ENCODE measurements at regions not wholly inside any gene's neighbourhood (a gene's known extent, or its start where the extent isn't known, plus 50 kb on each side); places are given as distances from the start of the nearest gene placed in this dataset.
"Not testable (repeated sequence)": the region's sequence is repeated elsewhere in the genome, so short reads cannot be mapped to it uniquely, and the experiment has no call there.

DNA sequence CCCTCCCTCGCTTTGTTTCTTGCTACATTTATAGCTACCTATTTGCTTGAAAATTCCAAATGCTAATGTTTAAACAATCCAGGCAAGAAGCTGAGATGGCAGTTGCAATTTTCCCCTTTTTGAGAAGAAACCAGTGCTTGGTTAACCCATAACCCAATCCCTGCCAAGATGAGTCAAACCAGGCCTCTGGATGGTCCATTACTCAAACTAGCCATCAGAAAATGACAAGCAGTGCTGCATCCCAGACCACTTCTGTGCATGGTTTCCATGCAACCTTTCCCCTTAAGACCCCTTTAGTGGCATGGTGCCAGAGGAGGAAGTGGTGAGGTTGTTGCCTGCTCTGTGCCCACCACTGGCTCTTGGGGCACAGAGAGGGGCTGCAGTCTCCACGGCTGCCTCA lies 131.2 kb upstream of the RMP24 start:
- DNase-seq (no peak), ATAC-seq (no peak)
- no peaks in the 10 kb centered on the region for H3K36me3 Mint-ChIP-seq (ENCODE audit: low read depth)
- no peaks in the 10 kb centered on the region for H3K4me1 Mint-ChIP-seq
- H3K9me3 Mint-ChIP-seq: peaks cover 11% of the 10 kb centered on the region
- H3K4me3 Mint-ChIP-seq: no peak overlapping the region
- H3K27me3 Mint-ChIP-seq: peaks cover 12% of the 10 kb centered on the region
- no peak overlapping the region for H3K27ac Mint-ChIP-seq

DNA sequence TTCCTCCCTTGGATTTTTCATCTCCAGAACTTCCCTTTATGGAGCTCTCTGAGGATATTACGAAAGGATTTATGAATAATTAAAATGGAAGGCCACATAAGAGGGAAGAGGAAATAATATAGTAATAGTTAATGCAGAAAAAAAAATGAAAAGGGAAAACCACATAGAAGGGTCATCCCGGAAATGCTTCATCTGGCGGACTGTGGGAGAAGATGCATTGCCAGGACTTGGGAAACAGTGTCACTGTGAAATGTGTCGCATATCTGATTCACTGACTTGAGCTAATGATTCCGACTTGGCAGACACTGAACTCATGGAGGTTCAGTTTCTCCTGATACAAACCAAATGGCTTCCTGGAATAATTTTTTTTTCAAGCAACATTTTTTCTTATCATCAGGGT lies 129.9 kb upstream of the RMP24 start:
- Mint-ChIP-seq H3K27me3 (peaks cover 12% of the 10 kb centered on the region), H3K4me1 (no peaks in the 10 kb centered on the region), H3K36me3 (ENCODE audit: low read depth) (no peaks in the 10 kb centered on the region), H3K9me3 (peaks cover 11% of the 10 kb centered on the region), H3K4me3 (no peak overlapping the region), H3K27ac (no peak overlapping the region)
- no peak for DNase-seq
- ATAC-seq: no peak

DNA sequence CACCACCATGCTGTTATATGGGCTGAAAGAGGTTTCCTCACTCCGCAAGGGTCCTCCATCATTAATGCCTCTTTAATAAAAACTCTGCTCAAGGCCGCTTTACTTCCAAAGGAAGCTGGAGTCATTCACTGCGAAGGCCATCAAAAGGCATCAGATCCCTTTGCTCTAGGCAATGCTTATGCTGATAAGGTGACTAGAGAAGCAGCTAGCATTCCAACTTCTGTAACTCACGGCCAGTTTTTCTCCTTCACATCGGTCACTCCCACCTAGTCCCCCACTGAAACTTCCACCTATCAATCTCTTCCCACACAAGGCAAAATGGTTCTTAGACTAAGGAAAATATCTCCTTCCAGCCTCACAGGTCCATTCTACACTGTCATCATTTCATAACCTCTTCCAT lies 124.2 kb upstream of the RMP24 start:
- not testable (repeated sequence) for H3K4me3 Mint-ChIP-seq; H3K36me3 Mint-ChIP-seq (ENCODE audit: low read depth); H3K4me1 Mint-ChIP-seq; H3K27ac Mint-ChIP-seq; DNase-seq; ATAC-seq; H3K9me3 Mint-ChIP-seq
- H3K27me3 Mint-ChIP-seq: peaks cover 12% of the 10 kb centered on the region

- not testable (repeated sequence) for H3K27ac Mint-ChIP-seq; H3K4me3 Mint-ChIP-seq; DNase-seq; H3K36me3 Mint-ChIP-seq (ENCODE audit: low read depth); ATAC-seq; H3K9me3 Mint-ChIP-seq; H3K4me1 Mint-ChIP-seq
- peaks cover 12% of the 10 kb centered on the region for H3K27me3 Mint-ChIP-seq
These were observed 123.2 kb upstream of the RMP24 start for GRCh38 chr18:35849241-35849640.

DNA sequence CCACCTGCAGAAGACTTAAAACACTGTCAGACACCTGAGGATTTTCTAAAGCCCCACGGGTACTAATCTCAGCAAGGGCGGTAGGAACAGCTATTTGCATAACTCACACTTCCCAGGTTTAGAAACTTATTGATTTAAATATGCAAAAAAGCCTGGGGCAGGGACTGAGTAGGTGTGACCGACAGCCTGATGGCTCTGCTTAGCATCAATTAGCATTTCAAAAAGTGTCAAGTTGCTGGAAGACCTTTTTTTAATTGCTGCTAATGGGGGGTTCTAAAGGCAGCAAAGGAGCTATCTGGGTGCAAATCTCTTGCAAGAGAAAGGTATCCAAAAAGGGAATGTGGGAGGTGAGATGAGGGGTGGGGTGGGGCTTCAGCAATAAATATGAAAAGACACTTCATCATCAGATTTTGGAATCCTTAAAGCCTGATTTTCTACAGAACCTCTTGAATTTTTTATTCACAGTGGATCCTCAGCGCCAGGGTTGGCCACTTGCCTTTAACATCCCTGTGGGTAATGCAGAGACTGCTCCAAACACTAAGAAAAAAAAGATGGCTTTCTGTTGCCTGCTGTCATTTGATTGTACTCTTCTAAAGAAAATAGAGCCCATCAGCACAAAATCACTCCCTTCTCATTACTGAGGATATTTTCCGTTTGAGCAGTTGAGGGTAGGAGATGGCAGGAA lies 121.1 kb upstream of the RMP24 start:
- Mint-ChIP-seq H3K9me3 (no peaks in the 10 kb centered on the region), H3K4me1 (no peaks in the 10 kb centered on the region), H3K27me3 (peaks cover 7% of the 10 kb centered on the region), H3K36me3 (ENCODE audit: low read depth) (no peaks in the 10 kb centered on the region), H3K27ac (no peak overlapping the region), H3K4me3 (no peak overlapping the region)
- DNase-seq: no peak
- no peak for ATAC-seq

- DNase-seq (no peak), ATAC-seq (no peak)
- Mint-ChIP-seq H3K27ac (no peak overlapping the region), H3K27me3 (peaks cover 7% of the 10 kb centered on the region), H3K4me1 (no peaks in the 10 kb centered on the region), H3K9me3 (no peaks in the 10 kb centered on the region), H3K36me3 (ENCODE audit: low read depth) (no peaks in the 10 kb centered on the region), H3K4me3 (no peak overlapping the region)
These were observed 119.7 kb upstream of the RMP24 start for GRCh38 chr18:35852786-35853185.

- H3K4me3 Mint-ChIP-seq: no peak overlapping the region
- no peaks in the 10 kb centered on the region for H3K9me3 Mint-ChIP-seq
- H3K4me1 Mint-ChIP-seq: no peaks in the 10 kb centered on the region
- ATAC-seq (no peak), DNase-seq (no peak)
- H3K27ac Mint-ChIP-seq: no peak overlapping the region
- peaks cover 7% of the 10 kb centered on the region for H3K27me3 Mint-ChIP-seq
- H3K36me3 Mint-ChIP-seq (ENCODE audit: low read depth): no peaks in the 10 kb centered on the region
These were observed 118.4 kb upstream of the RMP24 start for GRCh38 chr18:35854095-35854494.

- DNase-seq (no peak), ATAC-seq (no peak)
- Mint-ChIP-seq H3K9me3 (no peaks in the 10 kb centered on the region), H3K4me1 (no peaks in the 10 kb centered on the region), H3K4me3 (no peak overlapping the region), H3K27me3 (peaks cover 4% of the 10 kb centered on the region), H3K36me3 (ENCODE audit: low read depth) (no peaks in the 10 kb centered on the region), H3K27ac (no peak overlapping the region)
These were observed 116.3 kb upstream of the RMP24 start for GRCh38 chr18:35856178-35856577.

GRCh38 chr18:35856721-35857120 lies 115.8 kb upstream of the RMP24 start:
- H3K36me3 Mint-ChIP-seq (ENCODE audit: low read depth); H3K4me3 Mint-ChIP-seq; ATAC-seq; H3K9me3 Mint-ChIP-seq; H3K27me3 Mint-ChIP-seq; H3K4me1 Mint-ChIP-seq; H3K27ac Mint-ChIP-seq; DNase-seq: not testable (repeated sequence)

GRCh38 chr18:35857581-35857980 lies 114.9 kb upstream of the RMP24 start:
- not testable (repeated sequence) for H3K27me3 Mint-ChIP-seq; ATAC-seq; DNase-seq; H3K27ac Mint-ChIP-seq; H3K9me3 Mint-ChIP-seq; H3K4me1 Mint-ChIP-seq; H3K36me3 Mint-ChIP-seq (ENCODE audit: low read depth); H3K4me3 Mint-ChIP-seq

DNA sequence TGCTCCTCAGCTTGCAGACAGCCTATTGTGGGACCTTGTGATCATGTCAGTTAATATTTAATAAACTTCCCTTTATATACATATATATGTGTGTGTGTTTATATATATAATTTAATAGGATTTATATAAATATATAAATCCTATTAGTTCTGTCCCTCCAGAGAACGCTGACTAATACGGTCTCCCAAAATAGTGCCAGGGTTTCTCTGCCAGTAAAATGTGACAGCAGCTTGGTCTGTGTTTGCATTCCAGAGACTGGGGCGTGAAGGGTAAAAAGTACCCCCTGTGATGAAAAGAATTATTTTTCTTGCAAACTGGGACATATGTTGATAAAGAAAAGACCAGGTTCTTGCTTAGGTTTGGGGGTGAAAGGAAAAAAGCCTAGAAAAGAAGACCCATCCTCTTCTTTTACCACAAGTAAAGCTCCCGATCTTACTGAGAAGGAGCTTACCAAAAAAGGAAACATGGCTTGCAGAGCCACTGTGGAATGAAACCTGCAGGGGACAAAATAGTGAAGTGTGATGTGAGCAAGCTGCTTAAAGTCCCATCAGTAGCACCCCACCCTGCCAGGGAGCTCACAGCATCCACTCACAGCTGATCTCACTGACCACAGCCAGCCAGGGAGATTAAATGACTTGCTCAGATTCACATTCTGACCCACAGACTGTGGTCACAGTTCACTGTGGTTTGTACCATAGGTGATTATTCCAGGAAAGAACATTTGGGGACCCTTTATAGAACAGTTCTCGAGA lies 110.9 kb upstream of the RMP24 start:
- no peaks in the 10 kb centered on the region for H3K36me3 Mint-ChIP-seq (ENCODE audit: low read depth)
- no peak for ATAC-seq
- H3K4me1 Mint-ChIP-seq: no peaks in the 10 kb centered on the region
- no peaks in the 10 kb centered on the region for H3K9me3 Mint-ChIP-seq
- no peak overlapping the region for H3K27ac Mint-ChIP-seq
- DNase-seq: no peak
- no peak overlapping the region for H3K4me3 Mint-ChIP-seq
- H3K27me3 Mint-ChIP-seq: no peaks in the 10 kb centered on the region

DNA sequence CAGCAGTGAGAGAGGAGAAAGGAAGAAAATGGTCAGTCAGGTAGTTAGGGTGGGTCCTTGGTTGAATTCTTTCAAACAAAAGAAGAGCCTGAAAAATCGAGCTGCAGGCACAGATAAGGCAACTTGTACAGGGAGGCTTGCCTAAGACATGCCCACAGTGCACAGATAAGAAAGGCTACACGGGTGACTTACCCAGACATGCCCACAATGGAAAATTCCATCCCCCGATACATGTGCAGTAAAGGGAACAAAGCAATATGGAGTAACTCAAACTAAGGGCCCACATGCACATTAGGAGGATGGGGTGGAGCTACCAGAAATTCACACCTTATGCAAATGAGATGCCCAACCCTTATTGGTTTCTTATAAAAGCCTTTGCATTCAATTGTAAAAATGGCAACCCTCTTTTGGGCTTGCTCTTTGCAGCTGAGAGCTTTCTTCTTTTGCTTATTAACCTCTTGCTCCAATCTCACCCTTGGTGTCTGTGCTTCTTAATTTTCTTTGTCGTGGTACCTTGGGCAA lies 110.3 kb upstream of the RMP24 start:
- Mint-ChIP-seq H3K27me3 (peaks cover 2% of the 10 kb centered on the region), H3K36me3 (ENCODE audit: low read depth) (no peaks in the 10 kb centered on the region), H3K4me1 (no peaks in the 10 kb centered on the region), H3K27ac (no peak overlapping the region), H3K9me3 (no peaks in the 10 kb centered on the region), H3K4me3 (no peak overlapping the region)
- ATAC-seq: no peak
- DNase-seq: no peak

DNA sequence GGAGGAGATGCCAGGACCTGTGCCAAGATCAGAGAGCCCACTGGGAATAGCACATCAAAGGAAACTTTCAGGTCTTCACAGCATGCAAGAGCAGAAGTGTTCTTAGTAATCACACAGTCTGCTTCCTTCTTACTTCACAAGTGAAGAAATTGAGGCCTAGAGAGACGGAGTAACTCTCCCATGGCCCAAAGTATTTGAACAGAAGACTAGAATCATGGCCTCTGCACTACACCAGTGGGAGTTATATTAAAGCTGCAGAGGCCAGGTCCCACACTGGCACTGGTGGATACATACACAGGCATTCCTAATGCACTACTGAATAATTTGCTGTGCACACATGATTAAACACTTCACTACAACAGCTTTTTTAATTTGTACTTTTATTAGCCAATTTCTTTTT lies 107.6 kb upstream of the RMP24 start:
- Mint-ChIP-seq H3K9me3 (no peaks in the 10 kb centered on the region), H3K27ac (no peak overlapping the region), H3K4me3 (no peak overlapping the region)

GRCh38 chr18:35868915-35869314 lies 103.6 kb upstream of the RMP24 start:
- Mint-ChIP-seq H3K9me3 (no peaks in the 10 kb centered on the region), H3K27ac (no peak overlapping the region), H3K27me3 (peaks cover 11% of the 10 kb centered on the region), H3K4me1 (no peaks in the 10 kb centered on the region), H3K4me3 (no peak overlapping the region), H3K36me3 (ENCODE audit: low read depth) (no peaks in the 10 kb centered on the region)
- ATAC-seq (no peak), DNase-seq (no peak)

More for the DNA sequence above, 107.6 kb upstream of the RMP24 start:
- Mint-ChIP-seq H3K27me3 (peaks cover 2% of the 10 kb centered on the region), H3K36me3 (ENCODE audit: low read depth) (no peaks in the 10 kb centered on the region), H3K4me1 (no peaks in the 10 kb centered on the region)
- DNase-seq: no peak
- ATAC-seq: no peak

DNA sequence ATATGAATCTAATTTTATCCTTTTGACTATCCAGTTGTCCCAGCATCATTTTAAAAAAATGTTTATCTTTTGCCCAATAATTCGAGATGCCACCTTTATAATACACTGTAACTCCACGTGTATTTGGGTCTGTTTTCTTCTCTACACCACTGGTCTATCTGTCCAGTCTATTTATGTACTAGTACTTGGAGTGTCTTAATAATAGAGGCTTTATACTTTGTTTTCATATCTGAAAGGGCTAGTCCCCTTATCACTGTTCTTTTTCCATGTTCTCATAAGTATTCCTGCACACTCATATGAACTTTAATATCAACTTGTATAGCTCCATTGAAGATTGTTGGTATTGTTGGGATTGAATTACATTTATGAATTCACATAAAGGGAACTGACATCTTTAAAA lies 101.1 kb upstream of the RMP24 start:
- peaks cover 11% of the 10 kb centered on the region for H3K27me3 Mint-ChIP-seq
- H3K27ac Mint-ChIP-seq: no peak overlapping the region
- no peaks in the 10 kb centered on the region for H3K9me3 Mint-ChIP-seq
- no peaks in the 10 kb centered on the region for H3K4me1 Mint-ChIP-seq
- no peak for ATAC-seq
- H3K4me3 Mint-ChIP-seq: no peak overlapping the region
- no peak for DNase-seq
- H3K36me3 Mint-ChIP-seq (ENCODE audit: low read depth): no peaks in the 10 kb centered on the region

Data from activated naive CD8-positive, alpha-beta T cell treated with anti-CD3 and anti-CD28 coated beads, Interleukin-2, amount 50 U/mL, for 24 hours (primary cell).